HS-5 (cell line): ENCODE measurements at regions not wholly inside any gene's neighbourhood (a gene's known extent, or its start where the extent isn't known, plus 50 kb on each side); places are given as distances from the start of the nearest gene placed in this dataset.
"Not testable (repeated sequence)": the region's sequence is repeated elsewhere in the genome, so short reads cannot be mapped to it uniquely, and the experiment has no call there.

Source experiments
- DNase-seq: peaks from one replicate; pipeline ENCODE4 v3.0.0-alpha.2; 2012; ENCODE audit warnings: low read depth

- no peak for DNase-seq
Observed at GRCh38 chr3:18236726-18237125, 188.4 kb downstream of the SATB1 start.

GRCh38 chr3:18234717-18235335 lies 190.3 kb downstream of the SATB1 start:
- DNase-seq, result no peak

- no peak for DNase-seq
Observed at GRCh38 chr3:18233987-18234716, 191.0 kb downstream of the SATB1 start.

GRCh38 chr3:18232317-18232716 lies 192.8 kb downstream of the SATB1 start:
- DNase-seq, result no peak

DNA sequence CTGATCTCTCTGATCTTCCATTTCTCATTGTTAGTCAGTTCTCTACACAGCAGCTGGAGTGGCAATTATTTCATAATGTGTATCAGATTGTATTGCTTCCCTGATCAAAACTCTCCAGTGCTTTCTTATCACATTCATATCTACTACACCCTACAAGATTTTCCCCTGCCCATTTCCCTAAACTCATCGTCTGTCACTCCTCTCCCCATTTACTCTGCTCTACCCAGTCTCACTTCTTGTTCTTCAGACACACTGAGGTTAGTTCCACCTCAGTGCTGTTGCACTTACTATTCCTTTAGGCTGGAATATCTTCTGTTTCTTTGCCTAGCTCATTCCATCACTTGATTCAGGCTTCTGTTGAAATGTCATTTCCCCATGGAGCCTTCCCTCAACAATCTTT lies 197.1 kb downstream of the SATB1 start:
- no peak for DNase-seq

DNA sequence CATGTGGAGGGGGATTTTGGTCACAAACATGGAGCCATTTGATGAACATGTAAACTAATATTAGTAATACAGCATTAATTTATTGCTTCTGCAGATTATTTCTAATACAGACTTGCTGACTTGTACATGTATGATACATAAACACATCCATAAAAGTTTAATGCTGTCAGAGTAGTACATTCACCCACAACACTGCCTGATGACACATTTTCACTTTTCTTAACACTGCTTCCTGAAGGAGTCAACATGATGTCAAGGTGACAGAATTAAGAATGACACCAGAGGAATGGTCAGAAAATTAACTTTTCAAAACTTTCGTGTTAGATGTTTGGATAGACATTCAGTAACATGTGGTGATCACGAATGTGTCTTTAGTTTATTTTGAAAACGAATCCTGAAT lies 199.4 kb downstream of the SATB1 start:
- no peak for DNase-seq

DNA sequence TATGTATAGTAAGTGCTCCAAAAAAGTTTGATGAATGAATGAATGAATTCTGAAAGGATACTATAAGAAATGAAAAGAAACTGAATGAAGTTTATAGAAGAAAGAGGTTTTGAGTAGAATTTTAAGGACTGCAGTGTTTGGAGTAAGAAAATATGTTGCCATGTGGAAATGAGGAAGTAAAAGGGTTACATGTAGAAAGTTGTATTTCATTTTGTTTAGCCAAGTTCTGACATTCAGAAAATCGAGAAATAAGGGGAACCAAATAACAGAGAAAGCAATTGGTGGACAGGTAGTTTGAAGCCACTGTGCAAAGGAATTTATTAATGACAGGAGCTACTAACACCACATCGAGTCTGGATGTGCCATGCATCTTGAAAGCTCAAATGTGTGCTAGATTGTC lies 200.7 kb downstream of the SATB1 start:
- no peak for DNase-seq

DNA sequence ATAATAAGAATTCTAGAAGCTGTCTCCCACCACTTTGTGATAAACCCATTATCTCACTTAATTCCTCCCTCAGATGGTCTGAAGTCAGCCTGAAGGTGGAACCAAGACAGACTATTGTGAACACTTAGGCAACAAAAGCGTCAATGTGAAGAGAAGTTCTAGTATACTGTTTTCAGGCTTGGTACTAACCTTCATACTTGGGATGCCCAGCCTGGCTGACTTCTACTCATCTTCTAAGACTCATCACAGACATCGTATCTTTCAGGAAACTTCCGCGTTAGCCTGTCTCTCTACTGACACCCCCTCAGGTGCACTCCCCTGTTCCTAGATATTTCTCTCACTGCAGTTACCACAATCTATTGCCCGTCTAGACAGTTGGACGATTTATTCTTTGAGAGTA lies 201.2 kb downstream of the SATB1 start:
- DNase-seq, result no peak

DNA sequence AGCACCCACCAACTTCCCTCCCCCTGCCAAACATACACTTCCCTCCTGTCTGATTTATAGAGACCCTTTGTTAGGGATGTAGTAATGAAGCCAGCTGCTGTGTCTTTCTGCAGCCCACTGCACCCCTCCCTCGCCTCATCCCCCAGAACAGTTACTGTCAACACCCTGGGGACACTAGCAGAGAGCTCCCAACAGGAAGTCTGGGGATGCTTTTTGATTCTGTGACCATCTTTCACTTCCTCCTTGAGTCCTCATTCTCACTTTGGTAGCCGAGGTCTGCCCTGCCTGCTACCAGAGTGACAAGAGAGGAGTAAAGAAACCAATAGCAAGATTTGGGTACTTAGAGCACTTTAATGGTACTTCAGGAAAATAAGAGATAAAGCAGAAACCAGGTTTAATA lies 201.6 kb downstream of the SATB1 start:
- DNase-seq, result no peak

- DNase-seq, result no peak
Observed at GRCh38 chr3:18222686-18223085, 202.5 kb downstream of the SATB1 start.

GRCh38 chr3:18217507-18218174 lies 207.5 kb downstream of the SATB1 start:
- DNase-seq, result no peak

DNA sequence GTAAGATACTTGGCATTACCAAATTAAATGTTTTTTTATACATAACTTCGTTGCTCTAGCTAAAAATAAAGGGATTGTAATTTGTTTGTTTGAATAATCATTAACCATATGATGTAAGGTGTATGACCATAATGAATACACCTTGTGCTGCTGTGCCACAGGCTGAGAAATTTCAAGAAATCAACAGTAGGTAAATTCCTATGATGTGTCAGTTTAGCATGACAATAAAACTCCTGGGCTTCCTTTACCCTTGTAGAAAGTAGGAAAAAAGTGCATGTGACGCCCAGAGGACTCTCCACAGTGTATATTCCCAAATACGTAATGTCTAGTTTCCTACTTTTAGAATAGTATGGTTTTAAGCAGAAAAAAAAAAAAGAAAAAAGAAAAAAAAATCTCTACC lies 208.1 kb downstream of the SATB1 start:
- no peak for DNase-seq

DNA sequence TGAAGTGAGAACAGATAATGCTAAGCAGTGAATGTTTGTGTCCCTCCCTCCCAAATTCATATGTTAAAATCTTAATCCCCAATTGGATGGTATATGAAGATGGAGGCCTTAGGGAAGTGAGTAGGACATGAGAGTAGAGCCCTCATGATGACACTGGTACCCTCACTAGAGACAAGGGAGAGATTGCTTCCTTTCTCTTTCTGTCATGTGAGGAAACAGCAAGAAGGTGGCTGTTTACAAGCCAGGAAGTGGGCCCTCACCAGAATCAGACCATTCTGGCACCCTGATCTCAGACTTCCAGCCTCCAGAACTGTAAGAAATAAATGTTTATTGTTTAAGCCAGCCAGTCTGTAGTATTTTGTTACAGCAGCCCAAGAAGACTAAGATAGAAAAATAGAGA lies 209.5 kb downstream of the SATB1 start:
- no peak for DNase-seq

- no peak for DNase-seq
Observed at GRCh38 chr3:18211116-18211515, 214.0 kb downstream of the SATB1 start.

DNA sequence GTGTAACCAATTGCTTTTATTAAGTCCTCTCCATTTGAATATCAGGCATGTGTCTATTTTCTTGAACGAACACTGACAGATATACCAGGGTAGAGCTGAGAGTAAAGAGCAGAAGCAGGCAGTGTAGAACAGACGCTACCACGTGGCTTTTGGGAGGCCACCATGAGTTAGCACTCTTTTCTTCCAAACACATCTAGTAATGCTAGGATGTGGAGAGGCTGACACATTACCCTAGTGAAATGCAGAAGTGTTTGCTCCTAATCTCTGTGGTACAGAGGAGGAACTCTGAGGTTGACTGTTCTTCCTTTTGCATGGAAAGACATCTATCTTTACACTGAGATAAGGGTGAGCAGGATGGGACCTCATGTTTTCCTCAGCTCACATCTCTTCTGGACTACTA lies 216.3 kb downstream of the SATB1 start:
- no peak for DNase-seq

- no peak for DNase-seq
Observed at GRCh38 chr3:18208091-18208490, 217.0 kb downstream of the SATB1 start.

GRCh38 chr3:18207226-18207625 lies 217.9 kb downstream of the SATB1 start:
- DNase-seq, result no peak

GRCh38 chr3:18205701-18206100 lies 219.4 kb downstream of the SATB1 start:
- not testable (repeated sequence) for DNase-seq

DNA sequence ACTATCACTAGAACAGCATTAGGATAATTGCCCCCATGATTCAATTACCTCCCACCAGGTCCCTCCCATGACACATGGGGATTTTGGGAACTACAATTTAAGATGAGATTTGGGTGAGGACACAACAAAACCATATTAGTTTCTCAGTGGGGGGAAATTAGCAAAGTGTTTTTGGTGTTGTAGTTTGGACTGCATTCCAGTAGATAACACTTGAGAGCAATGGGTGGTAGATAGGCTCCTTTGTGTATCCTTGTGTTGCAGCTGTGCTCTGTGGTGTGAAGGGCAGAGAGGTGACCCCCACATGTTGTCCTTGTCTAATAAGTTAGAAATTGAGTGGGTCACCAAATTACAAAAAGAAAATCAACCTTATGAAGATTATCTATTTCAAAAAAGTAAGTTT lies 223.8 kb downstream of the SATB1 start:
- no peak for DNase-seq

GRCh38 chr3:18199757-18200156 lies 225.4 kb downstream of the SATB1 start:
- DNase-seq, result no peak

DNA sequence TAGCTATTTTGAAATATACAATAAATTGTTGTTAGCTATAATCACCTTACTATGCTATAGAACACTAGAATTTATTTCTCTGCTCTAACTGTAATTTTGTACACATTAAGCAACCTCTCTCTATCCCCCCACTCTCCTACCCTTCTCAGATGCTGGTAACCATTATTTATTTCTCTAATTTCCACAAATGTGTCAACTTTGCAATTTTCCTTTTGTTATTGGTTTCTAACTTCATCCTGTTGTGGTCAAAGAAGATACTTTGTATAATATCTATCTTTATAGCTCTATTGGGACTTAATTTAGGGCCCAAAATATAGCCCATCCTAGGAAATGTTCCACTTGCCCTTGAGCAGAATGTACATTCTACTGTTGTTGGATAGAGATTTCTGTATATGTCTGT lies 229.3 kb downstream of the SATB1 start:
- no peak for DNase-seq

DNA sequence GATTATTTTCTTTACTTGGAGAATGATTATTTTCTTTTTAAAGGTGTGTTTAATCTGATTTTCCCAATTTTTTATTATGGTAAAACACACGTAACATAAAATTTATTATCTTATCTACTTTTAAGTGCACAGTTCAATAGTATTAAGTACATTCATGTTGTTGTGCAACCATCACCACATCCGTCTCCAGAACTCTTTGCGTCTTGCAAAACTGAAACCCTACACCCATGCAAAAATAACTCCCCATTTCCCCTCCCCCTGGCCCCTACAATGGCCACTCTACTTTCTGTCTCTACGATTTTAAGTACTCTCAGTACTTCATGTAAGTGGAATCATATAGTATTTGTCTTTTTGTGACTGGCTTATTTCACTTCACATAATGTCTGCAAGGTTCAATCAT lies 230.7 kb downstream of the SATB1 start:
- no peak for DNase-seq

DNA sequence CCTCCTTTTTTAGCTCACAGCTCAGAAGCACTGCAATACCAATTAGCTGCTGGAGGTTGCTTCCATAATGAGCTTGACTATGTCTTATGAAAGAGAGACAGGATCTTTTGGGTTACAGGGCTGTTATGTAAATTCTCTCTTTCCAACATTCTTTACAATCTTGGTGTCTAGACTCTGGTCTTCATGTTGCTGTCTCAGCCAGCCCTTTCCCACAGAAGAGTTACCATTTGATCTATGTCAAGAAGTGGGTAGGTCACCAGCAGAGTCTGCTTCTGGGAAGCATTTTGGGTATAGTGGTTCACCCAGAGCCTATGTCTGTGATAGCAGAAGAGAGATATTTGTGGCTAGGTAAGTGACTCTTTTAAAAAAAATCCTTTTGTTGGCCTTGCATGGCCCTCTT lies 234.5 kb downstream of the SATB1 start:
- DNase-seq, result no peak
